ENCODE measurements at regions not wholly inside any gene's neighbourhood (a gene's known extent, or its start where the extent isn't known, plus 50 kb on each side); places are given as distances from the start of the nearest gene placed in this dataset.

DNA sequence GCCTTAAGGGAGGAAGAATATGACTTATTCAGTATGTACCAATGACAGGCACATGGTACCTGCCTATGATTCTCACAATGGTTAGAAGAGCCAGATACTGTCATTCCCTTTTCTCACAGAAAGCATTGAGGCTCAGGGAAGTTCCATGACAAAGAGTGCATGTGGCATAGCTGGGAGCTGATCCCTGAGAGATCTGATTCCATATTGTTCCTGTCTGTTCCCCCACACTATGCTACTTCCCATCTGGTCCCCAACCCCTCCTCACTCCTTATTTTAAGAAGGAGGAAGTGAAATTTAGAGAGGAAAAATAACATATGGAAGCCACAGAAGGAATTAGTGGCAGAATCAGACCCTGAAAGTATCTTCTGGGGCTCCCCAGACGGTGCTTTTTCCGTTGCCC, 500.0 kb downstream of the PLPP3 start:
- H3K4me1 ChIP-seq (ENCODE audit: low read length) = no peaks in the 10 kb centered on the region
- TF ChIP-seq, protein P1, sequence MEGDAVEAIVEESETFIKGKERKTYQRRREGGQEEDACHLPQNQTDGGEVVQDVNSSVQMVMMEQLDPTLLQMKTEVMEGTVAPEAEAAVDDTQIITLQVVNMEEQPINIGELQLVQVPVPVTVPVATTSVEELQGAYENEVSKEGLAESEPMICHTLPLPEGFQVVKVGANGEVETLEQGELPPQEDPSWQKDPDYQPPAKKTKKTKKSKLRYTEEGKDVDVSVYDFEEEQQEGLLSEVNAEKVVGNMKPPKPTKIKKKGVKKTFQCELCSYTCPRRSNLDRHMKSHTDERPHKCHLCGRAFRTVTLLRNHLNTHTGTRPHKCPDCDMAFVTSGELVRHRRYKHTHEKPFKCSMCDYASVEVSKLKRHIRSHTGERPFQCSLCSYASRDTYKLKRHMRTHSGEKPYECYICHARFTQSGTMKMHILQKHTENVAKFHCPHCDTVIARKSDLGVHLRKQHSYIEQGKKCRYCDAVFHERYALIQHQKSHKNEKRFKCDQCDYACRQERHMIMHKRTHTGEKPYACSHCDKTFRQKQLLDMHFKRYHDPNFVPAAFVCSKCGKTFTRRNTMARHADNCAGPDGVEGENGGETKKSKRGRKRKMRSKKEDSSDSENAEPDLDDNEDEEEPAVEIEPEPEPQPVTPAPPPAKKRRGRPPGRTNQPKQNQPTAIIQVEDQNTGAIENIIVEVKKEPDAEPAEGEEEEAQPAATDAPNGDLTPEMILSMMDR (IDR thresholded peaks at IDR 0.05; ENCODE audit: low read depth, low read length) = no peak
- TF ChIP-seq EZH2phosphoT487 (IDR thresholded peaks at IDR 0.05; ENCODE audit: low read depth) = no peak

DNA sequence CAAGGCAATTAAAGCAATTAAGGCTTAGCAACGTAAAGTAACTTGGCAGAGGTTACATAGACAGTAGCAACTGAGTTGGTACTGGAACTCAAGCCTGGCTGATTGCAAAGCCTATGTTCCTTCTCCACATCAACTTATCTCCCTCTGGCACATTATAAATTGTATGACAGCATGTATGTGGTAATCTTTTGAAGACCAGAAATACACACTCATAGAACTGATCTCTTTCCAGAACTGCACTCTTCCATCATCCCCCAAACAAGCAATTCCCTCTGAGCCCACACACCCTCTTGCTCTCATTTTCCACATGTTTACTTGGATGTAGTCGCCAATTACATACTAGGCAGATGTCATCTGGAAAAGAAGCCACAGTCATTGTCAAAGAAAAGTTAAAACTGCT, 502.2 kb downstream of the PLPP3 start:
- H3K27ac ChIP-seq (ENCODE audit: low read length) = no peak overlapping the region
- H2AFZ ChIP-seq (ENCODE audit: low read depth, low read length) = no peak overlapping the region
- no peak overlapping the region for H3K4me2 ChIP-seq (ENCODE audit: low read length)
- H3K4me1 ChIP-seq (ENCODE audit: low read length) = no peaks in the 10 kb centered on the region
- H3K9me3 ChIP-seq (ENCODE audit: insufficient read depth, low read length) = no peaks in the 10 kb centered on the region
- no peaks in the 10 kb centered on the region for H3K36me3 ChIP-seq (replicated peaks; ENCODE audit: low read depth, low read length)
- no peak overlapping the region for H3K9ac ChIP-seq (ENCODE audit: low read length)
- no peaks in the 10 kb centered on the region for H3K27me3 ChIP-seq (ENCODE audit: low read depth, low read length)
- TF ChIP-seq, protein P1 (IDR thresholded peaks at IDR 0.05; ENCODE audit: low read depth, low read length) = no peak
- TF ChIP-seq EZH2phosphoT487 (IDR thresholded peaks at IDR 0.05; ENCODE audit: low read depth) = no peak
- H4K20me1 ChIP-seq (ENCODE audit: insufficient read depth, low read length) = no peaks in the 10 kb centered on the region
- no peak overlapping the region for H3K4me3 ChIP-seq (ENCODE audit: low read length)
- no peaks in the 10 kb centered on the region for H3K79me2 ChIP-seq (ENCODE audit: low read length)

More for the DNA sequence above, 500.0 kb downstream of the PLPP3 start:
- no peaks in the 10 kb centered on the region for H3K27me3 ChIP-seq (ENCODE audit: low read depth, low read length)
- no peak overlapping the region for H3K4me2 ChIP-seq (ENCODE audit: low read length)
- no peak overlapping the region for H3K4me3 ChIP-seq (ENCODE audit: low read length)
- no peaks in the 10 kb centered on the region for H3K36me3 ChIP-seq (replicated peaks; ENCODE audit: low read depth, low read length)
- no peaks in the 10 kb centered on the region for H3K9me3 ChIP-seq (ENCODE audit: insufficient read depth, low read length)
- no peaks in the 10 kb centered on the region for H3K79me2 ChIP-seq (ENCODE audit: low read length)
- no peak overlapping the region for H2AFZ ChIP-seq (ENCODE audit: low read depth, low read length)
- H3K27ac ChIP-seq (ENCODE audit: low read length) = no peak overlapping the region
- no peaks in the 10 kb centered on the region for H4K20me1 ChIP-seq (ENCODE audit: insufficient read depth, low read length)
- H3K9ac ChIP-seq (ENCODE audit: low read length) = no peak overlapping the region

DNA sequence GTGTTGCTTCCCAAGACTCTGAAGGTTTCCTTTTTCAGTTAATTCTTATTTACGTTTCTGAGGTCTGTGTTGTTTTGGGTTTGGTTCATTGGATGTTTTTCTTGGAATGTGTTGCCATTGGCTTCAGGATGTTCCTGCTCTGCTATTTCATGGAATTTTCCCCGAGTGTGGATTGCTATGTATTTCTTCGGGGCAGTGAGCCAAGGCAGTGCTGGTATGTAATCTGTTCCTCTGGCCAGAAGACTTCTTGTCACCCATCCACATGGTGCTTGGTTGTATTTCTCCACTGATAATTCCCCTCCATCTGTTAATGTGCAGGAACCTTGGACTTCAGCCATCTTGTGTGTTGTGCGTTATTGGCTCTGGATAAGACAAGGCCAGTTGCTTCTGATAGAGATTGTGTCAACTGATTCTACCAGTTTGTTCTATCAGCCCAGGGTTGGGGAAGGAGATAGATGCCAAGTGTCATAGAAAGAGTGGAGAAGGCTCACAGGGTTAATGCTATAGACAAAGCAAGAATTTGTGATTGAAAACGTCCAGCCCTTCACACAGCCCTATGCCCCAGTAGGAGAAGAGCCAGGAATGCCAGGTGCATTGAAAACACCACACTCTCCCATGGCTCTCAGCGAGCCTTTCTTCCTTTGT, 505.2 kb downstream of the PLPP3 start:
- Histone ChIP-seq H2AFZ (ENCODE audit: low read depth, low read length) (no peak overlapping the region), H3K27me3 (ENCODE audit: low read depth, low read length) (no peaks in the 10 kb centered on the region), H3K36me3 (replicated peaks; ENCODE audit: low read depth, low read length) (no peaks in the 10 kb centered on the region), H3K9me3 (ENCODE audit: insufficient read depth, low read length) (no peaks in the 10 kb centered on the region), H3K4me2 (ENCODE audit: low read length) (no peak overlapping the region), H3K4me1 (ENCODE audit: low read length) (no peaks in the 10 kb centered on the region), H3K79me2 (ENCODE audit: low read length) (no peaks in the 10 kb centered on the region), H4K20me1 (ENCODE audit: insufficient read depth, low read length) (no peaks in the 10 kb centered on the region), H3K27ac (ENCODE audit: low read length) (no peak overlapping the region), H3K4me3 (ENCODE audit: low read length) (no peak overlapping the region), H3K9ac (ENCODE audit: low read length) (no peak overlapping the region)
- no peak for TF ChIP-seq EZH2phosphoT487 (IDR thresholded peaks at IDR 0.05; ENCODE audit: low read depth)
- TF ChIP-seq, protein P1 (IDR thresholded peaks at IDR 0.05; ENCODE audit: low read depth, low read length) = no peak

DNA sequence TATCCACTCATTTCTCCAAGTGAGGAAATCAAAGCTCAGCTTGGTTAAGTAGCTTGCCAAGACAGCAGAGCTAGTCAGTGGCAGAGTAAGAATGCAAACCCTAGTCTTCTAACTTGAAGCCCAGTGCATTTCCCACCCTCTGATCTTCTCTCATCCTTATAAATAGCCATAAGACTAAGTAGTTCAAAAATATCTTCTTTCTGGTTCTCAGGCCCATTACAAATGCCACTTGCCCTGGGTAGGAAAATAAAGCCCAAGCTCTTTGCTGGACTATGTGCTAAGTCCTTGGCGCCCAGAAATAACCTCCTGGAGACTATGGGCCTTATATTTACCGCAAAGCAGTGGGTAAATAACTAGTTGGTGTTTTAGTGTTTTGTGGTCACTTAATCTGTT, 505.8 kb downstream of the PLPP3 start:
- no peaks in the 10 kb centered on the region for H3K9me3 ChIP-seq (ENCODE audit: insufficient read depth, low read length)
- TF ChIP-seq, protein P1 (IDR thresholded peaks at IDR 0.05; ENCODE audit: low read depth, low read length) = no peak
- no peak for TF ChIP-seq EZH2phosphoT487 (IDR thresholded peaks at IDR 0.05; ENCODE audit: low read depth)
- no peak overlapping the region for H3K4me3 ChIP-seq (ENCODE audit: low read length)

More for the DNA sequence above, 505.8 kb downstream of the PLPP3 start:
- Histone ChIP-seq H3K9ac (ENCODE audit: low read length) (no peak overlapping the region), H4K20me1 (ENCODE audit: insufficient read depth, low read length) (no peaks in the 10 kb centered on the region), H3K4me1 (ENCODE audit: low read length) (no peaks in the 10 kb centered on the region), H3K36me3 (replicated peaks; ENCODE audit: low read depth, low read length) (no peaks in the 10 kb centered on the region), H3K27me3 (ENCODE audit: low read depth, low read length) (no peaks in the 10 kb centered on the region), H3K79me2 (ENCODE audit: low read length) (no peaks in the 10 kb centered on the region), H2AFZ (ENCODE audit: low read depth, low read length) (no peak overlapping the region), H3K4me2 (ENCODE audit: low read length) (no peak overlapping the region), H3K27ac (ENCODE audit: low read length) (no peak overlapping the region)

Measured in OCI-LY3 (cell line).